ENCODE measurements at regions not wholly inside any gene's neighbourhood (a gene's known extent, or its start where the extent isn't known, plus 50 kb on each side); places are given as distances from the start of the nearest gene placed in this dataset.
"Not testable (repeated sequence)": the region's sequence is repeated elsewhere in the genome, so short reads cannot be mapped to it uniquely, and the experiment has no call there.

GRCh38 chr12:91781114-91781513 lies 364.5 kb downstream of the BTG1 start:
- DNase-seq: no peak

- DNase-seq: no peak
Observed at GRCh38 chr12:91778938-91779400, 366.7 kb downstream of the BTG1 start.

GRCh38 chr12:91778091-91778832 lies 367.4 kb downstream of the BTG1 start:
- DNase-seq: no peak

- DNase-seq: no peak
Observed at GRCh38 chr12:91777268-91777992, 368.2 kb downstream of the BTG1 start.

GRCh38 chr12:91774434-91774921 lies 371.2 kb downstream of the BTG1 start:
- no peak for DNase-seq

GRCh38 chr12:91773749-91774429 lies 371.8 kb downstream of the BTG1 start:
- DNase-seq: no peak

- DNase-seq: no peak
Observed at GRCh38 chr12:91772411-91772810, 373.2 kb downstream of the BTG1 start.

- no peak for DNase-seq
Observed at GRCh38 chr12:91769736-91770135, 375.9 kb downstream of the BTG1 start.

GRCh38 chr12:91767237-91767636 lies 378.4 kb downstream of the BTG1 start:
- DNase-seq: no peak

- no peak for DNase-seq
Observed at GRCh38 chr12:91766454-91766853, 379.2 kb downstream of the BTG1 start.

GRCh38 chr12:91763654-91764370 lies 381.8 kb downstream of the BTG1 start:
- DNase-seq: peak; percentile 51

GRCh38 chr12:91753649-91754048 lies 392.0 kb downstream of the BTG1 start:
- DNase-seq: no peak

GRCh38 chr12:91746976-91747375 lies 398.7 kb downstream of the BTG1 start:
- no peak for DNase-seq

GRCh38 chr12:91744597-91744996 lies 401.0 kb downstream of the BTG1 start:
- no peak for DNase-seq

- DNase-seq: no peak
Observed at GRCh38 chr12:91743704-91744321, 401.8 kb downstream of the BTG1 start.

- DNase-seq: no peak
Observed at GRCh38 chr12:91743280-91743679, 402.4 kb downstream of the BTG1 start.

- no peak for DNase-seq
Observed at GRCh38 chr12:91741932-91742331, 403.7 kb downstream of the BTG1 start.

- DNase-seq: not testable (repeated sequence)
Observed at GRCh38 chr12:91733846-91734245, 411.8 kb downstream of the BTG1 start.

- no peak for DNase-seq
Observed at GRCh38 chr12:91732086-91732485, 413.6 kb downstream of the BTG1 start.

GRCh38 chr12:91729543-91729942 lies 416.1 kb downstream of the BTG1 start:
- DNase-seq: no peak

- DNase-seq: no peak
Observed at GRCh38 chr12:91723191-91723590, 422.5 kb downstream of the BTG1 start.

GRCh38 chr12:91722072-91722471 lies 423.6 kb downstream of the BTG1 start:
- no peak for DNase-seq

All from NCI-H446 treated with DMSO at 0.1 percent for 48 hours (cell line).